Erythroblast (primary cell): ENCODE measurements at regions not wholly inside any gene's neighbourhood (a gene's known extent, or its start where the extent isn't known, plus 50 kb on each side); places are given as distances from the start of the nearest gene placed in this dataset.

Source experiments
- GATA1 ChIP-seq: IDR thresholded peaks from 2 replicates; pipeline ENCODE4 v1.6.1; 2011; ENCODE audit warnings: low read depth, mild to moderate bottlenecking, control low read depth, low read length, moderate library complexity
- POLR2A ChIP-seq: IDR thresholded peaks from 2 replicates; pipeline ENCODE4 v1.6.1; 2011; ENCODE audit warnings: mild to moderate bottlenecking, low read length

DNA sequence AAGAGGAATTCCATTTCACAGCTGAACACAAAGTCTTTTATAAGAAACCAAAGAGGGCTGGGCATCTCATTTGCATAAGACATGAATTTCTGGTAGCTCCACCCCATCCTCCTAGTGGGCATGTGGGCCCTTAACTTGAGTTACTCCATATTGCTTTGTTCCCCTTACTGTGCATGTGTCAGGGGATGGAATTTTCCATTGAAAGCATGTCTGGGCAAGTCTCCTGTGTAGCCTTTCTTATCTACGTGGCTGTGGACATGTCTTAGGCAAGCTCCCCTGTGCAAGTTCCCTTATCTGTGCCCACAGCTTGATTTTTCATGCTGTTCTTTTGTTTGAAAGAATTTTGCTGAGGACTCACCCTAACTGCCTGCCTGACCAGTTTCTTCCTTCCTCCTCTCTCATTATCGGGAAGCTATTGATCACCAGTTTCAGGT, 123.5 kb upstream of the JADE1 start:
- no peak for TF ChIP-seq POLR2A
- TF ChIP-seq GATA1: no peak
